ENCODE measurements at regions not wholly inside any gene's neighbourhood (a gene's known extent, or its start where the extent isn't known, plus 50 kb on each side); places are given as distances from the start of the nearest gene placed in this dataset.
"Not testable (repeated sequence)": the region's sequence is repeated elsewhere in the genome, so short reads cannot be mapped to it uniquely, and the experiment has no call there.

- FAIRE-seq: no peak
Measured at GRCh38 chr11:123338997-123339752, 90.9 kb upstream of the GRAMD1B start.

GRCh38 chr11:123338266-123338800, 91.7 kb upstream of the GRAMD1B start:
- FAIRE-seq: no peak

GRCh38 chr11:123334925-123335324, 95.1 kb upstream of the GRAMD1B start:
- no peak for FAIRE-seq

GRCh38 chr11:123332577-123332976, 97.5 kb upstream of the GRAMD1B start:
- FAIRE-seq: not testable (repeated sequence)

- no peak for FAIRE-seq
Measured at GRCh38 chr11:123330948-123331347, 99.1 kb upstream of the GRAMD1B start.

GRCh38 chr11:123330471-123330870, 99.6 kb upstream of the GRAMD1B start:
- FAIRE-seq: no peak

- FAIRE-seq: no peak
Measured at GRCh38 chr11:123330071-123330470, 100.0 kb upstream of the GRAMD1B start.

GRCh38 chr11:123328281-123328867, 101.7 kb upstream of the GRAMD1B start:
- no peak for FAIRE-seq

- no peak for FAIRE-seq
Measured at GRCh38 chr11:123325533-123325932, 104.5 kb upstream of the GRAMD1B start.

- no peak for FAIRE-seq
Measured at GRCh38 chr11:123323568-123323967, 106.5 kb upstream of the GRAMD1B start.

GRCh38 chr11:123321636-123322035, 108.4 kb upstream of the GRAMD1B start:
- no peak for FAIRE-seq

GRCh38 chr11:123318623-123319022, 111.4 kb upstream of the GRAMD1B start:
- no peak for FAIRE-seq

GRCh38 chr11:123318132-123318531, 111.9 kb upstream of the GRAMD1B start:
- not testable (repeated sequence) for FAIRE-seq

- FAIRE-seq: no peak
Measured at GRCh38 chr11:123316003-123316402, 114.1 kb upstream of the GRAMD1B start.

GRCh38 chr11:123314972-123315371, 115.1 kb upstream of the GRAMD1B start:
- no peak for FAIRE-seq

- no peak for FAIRE-seq
Measured at GRCh38 chr11:123313262-123313661, 116.8 kb upstream of the GRAMD1B start.

- no peak for FAIRE-seq
Measured at GRCh38 chr11:123308077-123308476, 113.0 kb upstream of the CLMP start.

GRCh38 chr11:123307276-123307675, 112.2 kb upstream of the CLMP start:
- no peak for FAIRE-seq

- FAIRE-seq: no peak
Measured at GRCh38 chr11:123306531-123306930, 111.5 kb upstream of the CLMP start.

GRCh38 chr11:123305601-123306375, 110.7 kb upstream of the CLMP start:
- no peak for FAIRE-seq

GRCh38 chr11:123304828-123305466, 109.9 kb upstream of the CLMP start:
- FAIRE-seq: no peak

GRCh38 chr11:123303924-123304323, 108.9 kb upstream of the CLMP start:
- FAIRE-seq: no peak

- no peak for FAIRE-seq
Measured at GRCh38 chr11:123302751-123303195, 107.7 kb upstream of the CLMP start.

All from A204.1 (cell line).